ENCODE measurements at regions not wholly inside any gene's neighbourhood (a gene's known extent, or its start where the extent isn't known, plus 50 kb on each side); places are given as distances from the start of the nearest gene placed in this dataset.
"Not testable (repeated sequence)": the region's sequence is repeated elsewhere in the genome, so short reads cannot be mapped to it uniquely, and the experiment has no call there.

DNA sequence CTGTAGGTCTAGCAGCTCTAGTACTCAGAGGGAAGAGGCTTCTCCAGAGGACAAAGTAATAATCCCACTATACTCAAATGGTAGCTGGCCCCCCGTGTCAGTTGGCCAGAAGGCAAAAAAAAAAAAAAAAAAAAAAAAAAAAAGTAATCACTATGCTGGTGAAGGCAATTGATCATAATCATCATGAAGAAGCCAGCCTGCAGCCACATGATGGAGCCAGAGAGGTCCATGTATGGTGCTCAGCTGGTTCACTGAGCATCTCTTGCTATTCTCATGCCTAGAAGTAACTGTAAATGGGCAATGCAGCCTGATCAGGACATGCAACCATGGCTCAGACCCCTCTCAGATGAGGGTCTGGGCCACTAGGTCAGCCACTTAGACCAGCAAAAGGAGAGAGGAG is 378.8 kb downstream of the MED13L start:
- DNase-seq, result no peak

DNA sequence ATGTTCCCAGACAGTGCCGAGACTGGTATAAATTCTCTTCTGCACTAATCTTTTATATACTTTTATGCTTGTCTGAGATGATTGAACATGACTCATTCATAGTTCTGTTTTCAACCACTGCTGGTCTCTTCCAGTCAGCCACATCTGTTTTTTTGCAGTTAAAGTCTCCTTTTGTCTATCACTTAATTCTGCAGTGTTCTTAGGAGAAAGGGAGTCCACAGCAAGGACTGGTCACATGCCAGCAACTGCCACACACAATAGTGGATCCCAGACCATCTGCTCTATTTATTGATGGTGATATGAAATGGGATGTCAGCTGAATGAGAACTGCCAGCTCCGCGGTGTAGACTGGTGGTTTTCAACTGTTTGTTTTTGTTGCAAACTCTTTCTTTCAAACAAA is 379.8 kb downstream of the MED13L start:
- no peak for DNase-seq

DNA sequence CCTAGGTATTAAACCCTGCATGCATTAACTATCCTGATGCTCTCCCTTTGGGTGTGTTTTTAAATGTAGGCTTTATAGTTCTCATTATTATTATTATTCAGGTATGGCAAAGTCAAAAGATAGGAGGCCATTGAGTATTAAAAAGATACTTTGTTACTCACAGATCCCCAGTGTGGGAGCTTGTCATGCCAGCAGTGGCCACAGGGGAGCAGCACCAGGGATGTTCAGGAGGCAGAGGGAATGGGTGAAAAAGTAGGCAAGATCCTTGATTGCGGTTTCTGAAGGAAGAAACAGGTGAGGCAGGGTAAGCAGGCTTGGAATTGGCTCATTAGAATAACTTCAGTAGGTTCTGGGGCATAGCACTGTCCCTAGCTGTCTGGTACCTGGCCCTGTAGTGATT is 382.2 kb downstream of the MED13L start:
- no peak for DNase-seq

DNA sequence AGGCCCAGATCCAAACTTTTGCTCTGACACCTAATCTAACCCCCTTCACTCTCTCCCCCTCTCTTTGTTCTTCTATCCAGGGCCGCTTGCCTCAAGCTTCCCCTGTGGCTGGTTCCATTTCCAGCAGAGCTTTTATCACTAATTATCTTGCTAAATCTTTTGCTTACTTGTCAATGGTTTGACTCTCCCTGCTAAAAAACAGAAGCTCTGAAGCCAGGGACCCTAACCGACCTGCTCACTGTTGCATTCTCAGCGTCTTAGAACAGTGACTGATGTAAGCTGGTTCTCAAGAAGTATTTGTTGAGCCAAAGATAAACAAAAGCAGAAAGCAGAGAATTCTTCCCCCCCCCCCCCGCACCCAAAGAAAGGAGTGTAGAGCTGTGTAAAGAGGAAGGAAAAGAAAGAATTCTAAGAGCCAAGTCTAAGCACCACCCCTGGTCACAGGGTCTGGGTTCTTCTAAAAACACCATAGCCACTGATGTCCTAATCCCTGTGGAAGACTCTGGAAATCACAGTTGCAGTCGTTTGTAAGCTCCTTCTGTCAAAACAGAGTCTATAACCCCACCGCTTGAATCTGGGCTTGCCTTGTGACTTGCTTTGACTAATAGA is 385.8 kb downstream of the MED13L start:
- DNase-seq, result no peak

DNA sequence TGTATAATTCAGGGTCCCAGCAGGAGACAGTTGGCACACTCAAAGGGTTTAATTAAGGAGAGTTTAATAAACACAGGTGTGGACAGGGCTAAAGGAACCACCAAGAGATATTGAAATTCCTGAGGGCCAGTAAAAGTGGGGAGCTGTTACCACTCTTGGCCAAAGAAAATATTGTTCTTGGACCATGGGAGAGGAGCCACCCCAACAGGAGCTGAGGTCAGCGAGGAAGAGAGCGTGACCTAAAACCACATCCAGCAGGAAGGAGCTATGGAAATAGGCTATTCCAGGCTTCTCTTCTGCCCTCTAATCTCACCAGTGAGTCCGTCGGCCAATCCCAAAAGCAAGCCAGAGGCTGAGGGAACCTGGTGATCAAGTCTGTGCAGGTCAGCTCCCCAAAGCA is 390.8 kb downstream of the MED13L start:
- no peak for DNase-seq

DNA sequence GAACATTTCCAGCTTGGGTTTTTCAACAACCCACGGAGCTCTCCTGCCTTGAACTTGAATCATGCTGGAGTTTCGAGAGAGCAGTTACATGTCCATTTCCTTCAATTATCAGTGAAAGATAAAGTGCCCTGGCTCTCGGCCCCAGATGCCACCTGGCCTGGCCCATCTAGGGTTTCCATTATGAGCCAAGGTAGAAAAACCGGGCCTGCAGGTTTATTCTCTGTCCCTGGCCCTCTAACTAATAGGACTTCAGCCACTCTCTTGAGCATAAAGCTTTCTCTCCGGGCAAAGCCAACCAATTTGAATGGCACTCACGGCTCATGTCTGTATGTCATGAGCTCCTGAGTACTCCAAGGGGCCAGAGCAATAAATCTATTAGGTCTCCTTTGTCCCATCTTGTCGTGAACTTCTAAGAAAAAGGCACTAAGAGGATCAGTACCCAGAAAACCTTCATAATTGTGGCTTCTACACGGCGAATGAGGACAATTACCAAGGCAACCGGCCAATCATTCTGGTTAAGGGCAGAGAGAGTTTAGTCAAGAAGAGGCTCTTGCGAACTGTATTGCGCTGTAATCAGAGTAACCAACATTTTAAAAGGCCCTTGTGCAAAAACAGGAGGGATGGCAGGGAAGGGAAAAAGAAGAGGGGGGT is 392.3 kb downstream of the MED13L start:
- no peak for DNase-seq

DNA sequence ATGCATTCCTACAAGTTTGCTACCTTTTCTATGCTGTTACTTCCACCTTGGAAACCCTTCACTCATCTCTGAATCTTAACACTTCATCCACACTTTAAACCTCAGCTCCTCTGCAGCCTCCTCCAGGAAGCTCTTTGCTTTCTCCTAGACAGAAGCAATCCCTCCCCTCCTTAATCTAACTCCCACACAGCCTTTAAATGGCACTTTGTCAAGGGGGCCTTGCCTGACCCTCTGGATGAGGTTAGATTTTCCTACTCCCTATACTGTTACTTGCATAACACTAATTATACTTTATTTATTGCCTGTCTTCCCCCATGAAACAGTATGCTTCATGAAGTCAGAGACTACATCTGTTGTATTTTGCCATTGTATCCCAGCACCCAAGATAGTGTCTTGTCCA is 394.6 kb downstream of the MED13L start:
- no peak for DNase-seq

DNA sequence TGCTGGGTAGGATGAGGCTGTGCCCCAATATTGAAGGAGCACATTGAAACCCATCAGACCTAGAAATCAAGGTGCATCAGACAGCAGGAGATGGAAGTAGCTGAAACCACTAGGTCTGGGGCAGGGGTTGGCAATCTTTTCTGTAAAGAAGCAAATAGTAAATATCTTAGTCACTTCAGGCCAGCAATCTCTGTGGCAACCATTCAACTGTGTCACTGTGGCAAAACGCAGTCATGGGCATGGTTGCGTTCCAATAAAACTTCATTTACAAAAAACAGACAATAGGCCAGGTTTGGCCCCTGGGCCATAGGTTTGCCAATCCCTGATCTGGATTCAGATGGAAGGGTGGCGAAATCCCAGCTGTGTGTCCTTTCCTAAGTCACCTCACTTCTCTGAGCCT is 397.3 kb downstream of the MED13L start:
- no peak for DNase-seq

DNA sequence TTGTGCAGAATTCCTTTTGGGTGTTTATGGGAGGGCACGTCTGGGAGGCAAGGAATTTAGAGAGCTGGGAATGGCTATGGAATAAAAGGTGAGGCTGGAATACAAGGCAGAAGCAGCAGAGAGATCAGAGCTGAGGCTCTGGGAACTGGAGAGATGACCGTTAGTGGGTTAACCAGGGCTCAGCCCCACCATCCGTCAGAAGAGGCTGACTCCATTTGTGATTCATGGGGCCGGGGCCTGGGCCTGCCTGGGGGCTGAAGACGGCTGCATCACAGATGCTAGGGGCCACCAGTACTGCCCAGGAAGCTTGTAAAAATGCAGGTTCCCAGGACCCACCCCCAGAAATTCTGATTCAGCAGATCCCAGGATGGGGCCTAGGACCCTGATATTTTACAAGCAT is 398.1 kb downstream of the MED13L start:
- no peak for DNase-seq

DNA sequence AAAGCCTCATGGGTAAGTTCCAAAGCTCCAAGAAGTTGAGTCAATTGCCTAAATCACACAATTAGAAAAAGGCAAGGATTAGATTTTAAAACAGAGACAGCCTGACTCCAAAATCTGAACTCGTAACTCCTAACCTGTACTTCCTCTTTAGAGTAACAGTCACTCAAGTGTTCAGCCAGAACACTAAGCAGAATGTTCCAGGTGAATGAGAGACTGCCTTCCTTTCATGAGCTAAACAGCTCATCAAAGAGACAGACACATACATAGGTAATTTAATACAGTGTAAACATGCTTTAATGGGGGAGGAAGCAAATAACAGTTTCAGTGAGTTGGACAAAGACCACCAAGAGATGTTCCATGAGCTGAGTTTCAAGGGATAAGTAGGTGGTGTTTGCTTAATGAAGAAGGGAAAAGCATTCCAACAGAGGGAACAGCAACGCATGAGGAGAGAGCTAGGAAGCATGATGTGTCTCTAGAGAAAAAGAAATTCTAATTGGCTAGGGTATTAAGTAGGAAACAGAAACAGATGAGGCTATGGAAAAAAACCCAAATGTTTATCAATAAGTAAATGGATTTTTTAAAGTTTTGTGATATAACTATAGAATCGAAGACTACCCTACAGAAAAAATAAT is 403.9 kb downstream of the MED13L start:
- no peak for DNase-seq

DNA sequence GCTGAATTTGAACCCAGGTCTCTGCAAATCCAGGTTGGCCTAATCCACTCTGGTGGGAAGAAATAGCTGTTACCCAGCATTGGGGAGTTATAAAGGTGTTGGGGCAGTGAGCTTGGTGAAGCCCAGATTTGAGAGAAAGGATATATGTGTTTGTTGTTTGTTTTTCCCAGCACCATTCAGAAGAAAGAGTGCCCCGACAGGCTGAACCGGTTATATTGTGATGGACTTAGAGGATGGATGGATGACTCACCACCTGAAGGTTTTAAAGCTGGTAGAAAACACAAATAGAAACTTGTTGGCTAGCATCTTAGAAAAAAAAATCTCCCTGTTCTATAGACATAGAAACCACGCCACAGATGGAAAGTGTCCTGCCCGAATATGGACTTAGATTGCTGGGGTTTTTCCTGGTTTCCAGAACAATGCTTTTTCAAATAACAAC is 404.6 kb downstream of the MED13L start:
- DNase-seq, result no peak

DNA sequence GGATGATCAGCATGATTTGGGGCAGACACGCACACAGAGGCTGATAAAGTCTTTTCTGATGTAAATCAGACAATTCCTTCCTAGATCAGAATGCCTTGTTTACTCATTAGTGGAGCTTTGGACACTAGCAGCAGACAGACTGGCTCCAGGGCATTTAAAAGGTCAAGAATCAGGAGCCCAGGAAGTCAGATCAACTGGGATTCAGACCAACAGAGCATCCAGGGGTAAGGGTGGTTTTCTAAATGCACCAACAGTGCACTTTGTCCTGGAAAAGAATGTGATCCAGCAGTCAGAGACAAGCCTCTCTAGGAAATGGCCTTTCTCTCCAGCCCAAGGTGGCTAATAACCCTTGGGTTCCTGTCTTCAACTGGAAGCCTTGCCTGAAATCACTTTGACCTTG is 405.3 kb downstream of the MED13L start:
- no peak for DNase-seq

DNA sequence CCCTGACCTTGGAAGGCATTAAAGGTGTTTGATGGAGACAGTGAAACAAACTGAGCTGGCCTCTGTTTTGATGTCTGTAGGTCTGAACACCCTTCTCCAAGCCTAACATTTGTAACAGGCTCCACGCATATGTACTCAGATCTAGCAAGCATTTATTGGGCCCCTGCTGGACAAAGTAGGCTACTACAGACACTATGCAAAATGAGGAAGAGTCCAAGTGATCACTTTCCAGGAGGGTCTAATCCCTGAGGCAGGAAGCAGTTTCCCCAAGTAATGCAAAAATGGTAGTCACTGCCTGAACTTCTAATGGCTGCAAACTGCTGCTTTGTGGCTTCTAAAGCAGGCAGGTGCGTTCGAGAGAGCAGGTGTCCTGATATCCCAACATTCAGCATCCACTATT is 405.8 kb downstream of the MED13L start:
- DNase-seq, result peak; percentile 34

DNA sequence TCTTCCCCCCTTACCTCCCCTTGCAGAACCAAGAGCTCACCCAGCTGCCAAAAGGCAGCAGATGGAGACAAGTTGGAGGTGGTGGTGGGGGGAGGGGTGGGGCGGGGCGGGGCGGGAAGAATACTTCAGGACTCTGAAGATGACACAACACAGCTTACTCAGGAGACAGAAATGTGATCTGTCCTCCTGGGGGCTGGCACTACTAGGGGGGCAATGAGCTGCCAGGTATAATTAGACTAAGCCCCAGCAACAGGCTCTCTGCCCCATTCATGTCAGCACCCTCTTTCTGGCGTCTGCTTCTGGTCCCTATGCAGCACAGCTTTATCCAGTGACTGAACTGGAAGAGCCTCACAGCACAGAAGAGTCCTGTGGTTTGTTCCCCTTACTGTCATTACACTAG is 407.0 kb downstream of the MED13L start:
- DNase-seq, result no peak

DNA sequence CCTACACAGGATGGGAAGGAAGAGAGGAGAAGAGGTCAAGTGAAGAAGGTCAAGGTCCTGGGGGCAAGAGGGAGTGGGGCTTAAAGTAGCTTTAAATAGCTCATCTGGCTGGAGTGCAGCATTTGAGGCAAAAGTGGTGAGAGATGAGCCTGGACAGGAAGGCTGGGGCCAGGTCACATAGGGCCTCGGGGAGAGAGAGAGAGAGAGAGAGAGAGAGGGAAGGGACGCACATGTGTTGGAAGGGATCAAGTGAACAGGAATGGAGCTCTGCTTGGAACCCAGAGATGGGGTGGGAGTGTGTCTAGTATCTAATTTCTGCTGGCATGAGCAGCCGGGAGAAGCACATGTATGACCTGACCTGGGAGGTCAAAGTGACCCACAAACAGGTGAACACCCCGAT is 407.5 kb downstream of the MED13L start:
- no peak for DNase-seq

DNA sequence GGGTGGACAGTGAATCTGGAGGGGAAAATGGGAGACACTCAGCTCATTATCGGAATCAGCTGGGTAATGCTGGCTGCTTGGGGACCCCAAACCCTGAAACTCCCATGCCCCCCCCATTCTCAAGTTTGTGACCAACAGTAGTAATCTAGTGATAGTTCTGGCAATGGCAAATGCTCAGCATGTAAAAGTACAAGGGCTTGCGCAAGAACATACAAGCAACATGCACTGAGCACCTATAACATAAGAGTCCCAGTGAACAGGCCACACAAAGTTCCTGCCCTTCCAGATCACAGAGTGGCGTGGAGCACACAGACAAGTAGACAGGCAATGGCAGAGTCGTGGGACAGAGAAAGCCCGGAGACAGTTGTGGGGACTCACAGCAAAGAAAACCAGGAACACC is 407.9 kb downstream of the MED13L start:
- DNase-seq, result no peak

DNA sequence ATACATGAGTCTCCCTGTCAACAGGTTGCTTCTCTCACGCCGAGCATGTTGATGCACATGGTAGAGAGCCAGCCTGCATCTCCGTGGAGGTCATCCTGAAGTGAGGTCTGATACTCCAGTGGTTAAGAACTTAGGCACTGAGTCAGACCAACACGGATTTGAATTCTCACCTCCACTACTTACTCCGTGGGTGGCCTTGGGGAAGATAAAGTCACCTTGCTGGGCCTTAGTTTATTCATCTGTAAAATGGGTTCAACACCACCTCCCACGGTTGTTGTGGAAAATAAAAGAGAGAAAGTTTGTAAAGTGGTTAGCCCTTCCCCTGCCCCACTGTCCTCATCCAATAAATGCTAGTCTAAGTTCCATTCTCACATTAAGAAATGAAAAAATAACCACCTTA is 408.9 kb downstream of the MED13L start:
- DNase-seq, result no peak

DNA sequence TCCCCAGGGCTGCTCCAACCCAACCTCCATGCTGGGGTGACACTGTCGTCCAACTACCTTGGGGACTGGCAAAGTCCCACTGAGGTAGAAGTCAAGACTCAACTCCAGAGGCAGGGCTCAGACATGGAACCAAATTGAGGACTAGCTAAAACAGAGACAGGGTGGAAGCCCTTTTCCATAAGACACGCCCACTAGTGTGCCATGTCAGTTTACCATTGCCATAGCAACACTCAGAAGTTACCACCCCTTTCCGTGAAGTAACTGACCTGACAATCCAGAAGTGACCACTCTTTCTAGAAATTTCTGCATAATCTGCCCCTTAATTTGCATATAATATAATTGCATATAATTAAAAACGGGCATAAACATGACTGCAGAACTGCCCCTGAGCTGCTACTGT is 409.6 kb downstream of the MED13L start:
- no peak for DNase-seq

DNA sequence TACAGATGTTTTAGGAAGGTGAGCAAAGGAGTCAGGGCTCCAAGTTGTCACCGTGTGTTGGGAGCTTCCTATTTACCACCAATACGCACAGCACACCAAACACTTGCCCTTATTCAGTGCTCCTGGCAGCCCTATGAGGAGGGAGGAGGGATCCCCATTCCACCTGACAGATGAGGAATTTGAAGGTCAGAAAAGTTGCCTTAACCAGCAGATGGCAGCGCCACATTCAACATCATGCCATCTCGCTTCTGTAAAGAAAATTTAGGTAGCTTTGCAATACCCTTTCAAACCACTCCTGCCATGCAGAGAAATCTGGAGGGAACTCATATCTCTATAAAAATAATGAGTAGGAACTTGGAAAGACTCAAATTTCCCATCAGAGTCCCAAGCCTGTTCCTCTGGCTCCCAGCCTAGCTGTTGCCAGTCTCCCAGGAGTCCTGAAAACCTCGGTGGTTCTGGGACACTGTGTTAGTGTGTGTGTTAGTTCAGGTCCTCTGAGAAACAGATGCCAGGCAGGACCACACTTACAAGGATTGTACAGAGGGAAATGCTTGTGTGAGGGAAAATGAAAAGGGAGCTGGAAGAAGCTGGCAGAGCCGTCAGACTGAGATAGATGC is 410.5 kb downstream of the MED13L start:
- no peak for DNase-seq

DNA sequence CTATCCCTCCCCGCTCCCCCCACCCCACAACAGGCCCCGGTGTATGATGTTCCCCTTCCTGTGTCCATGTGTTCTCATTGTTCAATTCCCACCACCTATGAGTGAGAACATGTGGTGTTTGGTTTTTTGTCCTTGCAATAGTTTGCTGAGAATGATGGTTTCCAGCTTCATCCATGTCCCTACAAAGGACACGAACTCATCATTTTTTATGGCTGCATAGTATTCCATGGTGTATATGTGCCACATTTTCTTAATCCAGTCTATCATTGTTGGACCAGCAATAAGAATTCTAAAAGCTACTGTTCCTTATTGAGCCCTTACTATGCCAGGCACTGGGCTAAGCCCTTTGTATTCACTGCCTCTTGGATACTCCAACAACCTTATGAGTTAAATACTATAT is 411.2 kb downstream of the MED13L start:
- DNase-seq, result not testable (repeated sequence)

DNA sequence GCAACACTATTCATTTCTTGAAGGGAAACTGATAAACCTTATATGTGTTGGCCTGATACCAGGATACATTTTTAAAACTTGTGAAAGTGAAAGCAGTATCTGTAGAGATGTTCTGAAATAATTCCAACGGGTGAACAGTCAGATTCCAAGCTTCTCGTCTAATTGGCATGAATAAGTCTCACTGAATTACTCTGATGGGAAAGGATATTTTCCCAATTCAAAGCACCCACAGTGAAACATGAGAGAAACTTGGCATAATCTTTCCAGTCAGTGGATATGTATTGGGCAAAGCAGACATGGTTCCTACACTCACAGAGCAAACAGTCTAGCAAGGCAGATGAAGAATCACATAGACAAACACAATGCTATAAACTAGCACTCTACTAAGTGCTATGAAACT is 413.1 kb downstream of the MED13L start:
- DNase-seq, result no peak

DNA sequence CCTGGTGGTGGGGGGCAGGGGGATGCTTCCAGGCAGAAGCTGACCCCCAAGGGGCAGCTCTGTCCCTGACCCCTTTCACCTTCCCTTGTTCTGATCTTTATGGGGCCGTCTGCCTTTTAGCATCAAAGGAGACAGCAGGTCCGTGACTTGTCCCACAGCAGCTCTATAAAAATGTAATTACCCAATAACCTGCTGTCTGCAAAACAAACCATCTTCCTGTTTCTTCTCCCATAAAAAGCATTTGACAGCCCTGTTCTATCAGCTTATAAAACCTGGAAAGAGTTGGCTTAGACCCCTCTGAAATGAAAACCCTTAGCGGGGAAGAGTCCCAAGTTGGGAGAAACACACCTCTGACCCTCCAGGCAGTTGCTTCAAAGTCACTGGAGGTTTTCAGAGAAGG is 416.9 kb downstream of the MED13L start:
- no peak for DNase-seq

DNA sequence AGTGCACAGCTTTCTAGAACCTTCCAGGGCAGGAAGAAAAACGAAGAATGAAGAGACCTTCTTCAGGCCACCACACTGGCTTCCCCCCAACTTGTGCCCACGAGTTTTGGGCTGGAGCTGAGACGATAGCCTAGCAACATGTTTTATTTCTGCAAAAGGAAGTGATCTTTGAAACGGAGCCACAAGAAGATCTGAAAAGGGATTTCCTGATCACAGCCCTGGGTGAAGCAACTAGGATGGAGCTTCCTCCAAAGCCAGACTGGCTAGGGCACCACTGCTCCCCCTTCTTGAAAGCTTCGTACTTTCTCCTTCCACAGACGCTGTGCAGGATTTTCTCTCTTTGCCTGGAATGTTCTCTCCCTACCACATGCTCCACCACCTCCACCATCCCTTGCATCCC is 418.3 kb downstream of the MED13L start:
- no peak for DNase-seq

DNA sequence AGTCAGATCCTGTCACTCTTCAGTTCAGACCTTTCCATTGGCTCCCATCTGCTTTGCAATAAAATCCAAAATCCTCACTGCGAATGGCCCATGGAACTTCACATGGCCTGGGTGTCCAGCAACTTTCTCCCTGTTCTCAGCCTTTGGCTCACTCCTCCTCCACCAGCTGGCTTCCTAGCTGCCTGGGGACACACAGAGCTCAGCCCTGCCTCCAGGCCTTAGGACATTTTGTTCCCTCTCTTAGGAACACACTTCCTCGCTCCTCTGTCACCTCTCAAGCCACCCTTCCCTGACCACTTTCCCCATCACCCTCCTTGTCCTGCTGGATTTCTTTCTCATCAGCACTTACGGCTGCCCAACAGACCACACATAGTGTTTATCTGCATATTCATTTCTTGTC is 419.6 kb downstream of the MED13L start:
- DNase-seq, result no peak

Measured in SHP77 treated with DMSO at 0.1 percent for 48 hours (cell line).